Muscle layer of duodenum (tissue), 2 donors: ENCODE measurements at regions not wholly inside any gene's neighbourhood (a gene's known extent, or its start where the extent isn't known, plus 50 kb on each side); places are given as distances from the start of the nearest gene placed in this dataset.

Experiments
- H3K27ac ChIP-seq: one replicate; pipeline ENCODE4 v1.7.0; 2013; ENCODE audit warnings: mild to moderate bottlenecking, low read length
- H3K27me3 ChIP-seq: one replicate; pipeline ENCODE4 v1.7.0; 2013; ENCODE audit warnings: low read depth, mild to moderate bottlenecking, control low read depth, low read length
- H3K36me3 ChIP-seq, 2 donors: one replicate each; pipeline ENCODE4 v1.7.0; 2013; ENCODE audit warnings: low read length in 2 of 2, control low read depth in 1 of 2, mild to moderate bottlenecking in 1 of 2; ENCODE audit not compliant: insufficient read depth in 2 of 2, control insufficient read depth in 1 of 2
- H3K4me1 ChIP-seq, 2 donors: one replicate each; pipeline ENCODE4 v1.7.0; 2013; ENCODE audit warnings: low read length in 2 of 2, mild to moderate bottlenecking in 2 of 2, control low read depth in 1 of 2, moderate library complexity in 1 of 2; ENCODE audit not compliant: insufficient read depth in 2 of 2, control insufficient read depth in 1 of 2
- H3K4me3 ChIP-seq, 2 donors: one replicate each; pipeline ENCODE4 v1.7.0; 2013; ENCODE audit warnings: low read length in 2 of 2, low read depth in 1 of 2, mild to moderate bottlenecking in 1 of 2
- H3K9me3 ChIP-seq, 2 donors: one replicate each; pipeline ENCODE4 v1.7.0; 2013; ENCODE audit warnings: low read length in 2 of 2, control low read depth in 1 of 2, mild to moderate bottlenecking in 1 of 2; ENCODE audit not compliant: control insufficient read depth in 1 of 2
- donor health status: healthy.

- Histone ChIP-seq H3K9me3 (no peaks in the 10 kb centered on the region), H3K36me3 (no peaks in the 10 kb centered on the region), H3K27ac (no peak overlapping the region), H3K27me3 (no peaks in the 10 kb centered on the region), H3K4me3 (no peak overlapping the region), H3K4me1 (no peaks in the 10 kb centered on the region)
Observed at GRCh38 chr10:128657548-128657947, 531.3 kb upstream of the MKI67 start.

DNA sequence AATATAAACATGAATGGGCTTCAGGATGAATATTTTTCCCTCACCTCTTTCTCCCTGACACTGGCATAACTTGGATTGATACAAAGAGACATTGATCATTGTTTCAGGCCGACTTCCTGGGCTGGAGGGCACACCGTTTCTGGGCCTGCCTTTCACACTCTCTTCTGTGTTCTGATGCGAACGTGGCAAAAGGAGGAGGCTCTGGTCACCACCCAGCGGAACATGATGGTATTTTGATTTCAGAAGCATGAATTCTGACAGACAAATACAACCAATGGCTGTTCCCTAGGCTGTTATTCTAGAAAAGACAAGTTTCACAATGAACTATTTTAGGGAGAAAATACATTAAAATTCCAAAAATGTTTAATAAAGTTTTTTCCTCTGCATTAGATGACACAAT, 534.5 kb upstream of the MKI67 start:
- no peaks in the 10 kb centered on the region for H3K4me1 ChIP-seq
- H3K36me3 ChIP-seq: no peaks in the 10 kb centered on the region
- no peak overlapping the region for H3K27ac ChIP-seq
- H3K4me3 ChIP-seq: no peak overlapping the region
- H3K9me3 ChIP-seq: peaks cover 0 to 7% of the 10 kb centered on the region in 2 donors
- no peaks in the 10 kb centered on the region for H3K27me3 ChIP-seq

DNA sequence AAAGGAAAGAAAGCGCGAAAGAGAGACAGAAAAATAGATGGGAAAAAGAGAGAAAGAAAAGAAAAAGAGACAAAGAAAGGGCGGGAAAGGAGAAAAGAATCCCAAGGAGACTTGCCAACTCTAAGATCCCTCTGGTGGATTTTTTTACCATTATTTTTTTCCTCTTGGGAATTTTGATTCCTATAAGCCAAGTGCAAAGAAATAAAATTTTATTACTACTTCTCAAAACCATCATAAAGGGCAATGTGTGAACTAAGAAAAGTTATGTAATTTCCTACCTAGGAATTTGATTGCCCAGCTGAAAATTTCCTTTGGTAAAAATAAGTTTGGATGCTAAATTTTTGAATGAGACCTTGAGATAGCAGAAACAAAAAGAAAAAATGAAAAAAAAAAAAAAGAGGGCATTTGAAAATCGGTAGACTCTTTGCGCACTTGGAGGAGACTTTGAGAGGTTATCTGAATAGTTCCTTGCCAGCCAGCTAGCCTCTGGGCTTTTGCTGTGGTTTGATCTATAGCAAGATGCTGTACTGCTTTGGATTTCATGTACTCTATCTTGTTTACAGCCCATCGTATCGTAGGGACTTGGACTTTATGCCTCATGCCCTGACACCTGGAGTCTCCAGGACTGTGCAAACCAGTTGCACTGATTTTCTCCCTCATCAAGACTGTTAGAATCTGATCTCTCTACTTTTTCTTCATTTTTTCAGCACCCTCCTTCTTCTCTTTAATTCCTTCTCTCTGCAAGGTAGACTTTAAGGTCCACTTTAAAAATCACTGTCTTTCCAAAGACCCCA, 535.4 kb upstream of the MKI67 start:
- H3K4me3 ChIP-seq: no peak overlapping the region
- H3K36me3 ChIP-seq: no peaks in the 10 kb centered on the region
- H3K27me3 ChIP-seq: no peaks in the 10 kb centered on the region
- no peaks in the 10 kb centered on the region for H3K4me1 ChIP-seq
- H3K9me3 ChIP-seq: peaks cover 0 to 7% of the 10 kb centered on the region in 2 donors
- no peak overlapping the region for H3K27ac ChIP-seq

GRCh38 chr10:128662520-128662919, 536.3 kb upstream of the MKI67 start:
- Histone ChIP-seq H3K36me3 (no peaks in the 10 kb centered on the region), H3K4me1 (no peaks in the 10 kb centered on the region), H3K4me3 (no peak overlapping the region), H3K27me3 (no peaks in the 10 kb centered on the region), H3K9me3 (peaks cover 0 to 7% of the 10 kb centered on the region in 2 donors), H3K27ac (no peak overlapping the region)

GRCh38 chr10:128664729-128665128, 538.5 kb upstream of the MKI67 start:
- H3K9me3 ChIP-seq: peaks cover 0 to 7% of the 10 kb centered on the region in 2 donors
- H3K4me1 ChIP-seq: no peaks in the 10 kb centered on the region
- H3K4me3 ChIP-seq: no peak overlapping the region
- H3K36me3 ChIP-seq: no peaks in the 10 kb centered on the region
- H3K27me3 ChIP-seq: no peaks in the 10 kb centered on the region
- H3K27ac ChIP-seq: no peak overlapping the region

DNA sequence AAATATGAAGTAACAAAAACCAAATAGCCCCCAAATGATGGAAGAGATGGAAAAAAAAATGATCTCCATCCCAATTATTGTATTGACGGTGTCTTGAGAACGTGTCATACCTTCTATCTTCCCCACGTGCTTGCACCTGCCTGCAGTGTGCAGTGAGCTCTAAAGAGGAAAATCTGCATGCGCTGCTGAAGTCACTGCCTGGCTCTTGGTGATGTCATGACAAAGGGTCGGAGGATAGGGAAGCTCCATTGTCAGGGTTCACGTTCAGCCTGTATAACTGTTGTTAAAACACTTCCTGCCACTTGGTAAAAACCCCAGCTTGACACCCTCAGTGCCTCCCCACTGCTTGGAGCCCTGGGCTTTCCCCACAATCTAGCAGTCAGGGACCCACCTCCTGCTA, 549.2 kb upstream of the MKI67 start:
- Histone ChIP-seq H3K9me3 (no peaks in the 10 kb centered on the region), H3K27ac (no peak overlapping the region), H3K4me3 (no peak overlapping the region), H3K36me3 (no peaks in the 10 kb centered on the region), H3K4me1 (no peaks in the 10 kb centered on the region), H3K27me3 (no peaks in the 10 kb centered on the region)

DNA sequence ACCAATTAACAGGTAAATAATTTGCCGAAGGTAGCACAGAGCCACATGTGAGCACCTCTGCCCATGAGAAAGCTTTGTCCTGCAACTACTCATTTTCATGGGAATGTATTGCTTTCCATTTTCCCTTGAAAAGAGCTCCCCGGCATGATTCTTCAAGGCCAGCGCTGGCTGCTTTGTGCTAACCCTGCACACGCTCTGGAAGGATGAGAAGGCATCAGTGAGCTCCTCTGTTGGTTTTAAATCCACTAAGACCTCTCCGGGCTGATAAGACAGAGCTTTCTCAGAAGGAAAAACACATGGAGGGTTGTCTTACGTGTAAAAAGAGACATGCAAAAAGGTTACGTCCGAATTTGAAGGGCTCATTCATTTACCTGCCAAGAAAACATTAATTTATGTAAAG, 553.9 kb upstream of the MKI67 start:
- H3K27me3 ChIP-seq: no peaks in the 10 kb centered on the region
- H3K27ac ChIP-seq: no peak overlapping the region
- H3K9me3 ChIP-seq: no peaks in the 10 kb centered on the region
- H3K4me3 ChIP-seq: no peak overlapping the region
- no peaks in the 10 kb centered on the region for H3K36me3 ChIP-seq
- H3K4me1 ChIP-seq: peaks cover 0 to 3% of the 10 kb centered on the region in 2 donors

- Histone ChIP-seq H3K4me1 (peaks cover 0 to 18% of the 10 kb centered on the region in 2 donors), H3K27me3 (no peaks in the 10 kb centered on the region), H3K4me3 (peak overlapping the region in 1 of 2 donors; percentile 3), H3K27ac (no peak overlapping the region), H3K36me3 (no peaks in the 10 kb centered on the region), H3K9me3 (no peaks in the 10 kb centered on the region)
Observed at GRCh38 chr10:128684215-128684614, 558.0 kb upstream of the MKI67 start.

DNA sequence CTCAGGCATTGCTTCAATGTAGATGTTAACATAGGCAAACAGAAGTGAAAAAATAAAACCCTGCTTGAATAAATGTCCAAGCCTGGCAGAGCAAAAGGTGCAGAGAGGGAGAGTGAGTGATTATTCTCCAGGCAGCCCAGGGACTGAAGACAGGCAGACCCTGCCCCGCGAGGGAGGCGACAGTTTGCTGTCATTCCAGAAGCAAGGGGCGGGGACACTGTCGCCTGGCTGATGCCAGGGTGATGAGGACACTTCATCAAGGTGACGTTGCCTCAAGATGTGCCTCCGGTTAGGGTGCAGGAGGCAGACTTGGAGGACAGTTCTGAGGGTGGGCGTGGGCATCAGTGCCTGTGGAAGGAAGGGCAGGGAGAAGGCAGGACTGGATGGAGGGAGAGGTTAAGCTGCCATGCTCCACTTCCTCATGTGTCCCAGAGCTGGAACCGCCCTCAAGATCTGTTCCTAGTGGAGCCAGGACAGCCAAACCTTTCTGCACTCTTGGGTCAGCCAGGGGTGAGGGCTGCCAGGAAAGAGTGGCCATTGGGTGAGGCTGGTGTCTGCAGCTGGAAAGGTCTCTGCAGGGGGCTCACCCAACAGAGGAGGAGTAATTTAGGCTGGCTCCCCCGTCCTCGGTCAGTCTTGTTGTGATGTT, 560.5 kb upstream of the MKI67 start:
- Histone ChIP-seq H3K27me3 (no peaks in the 10 kb centered on the region), H3K36me3 (no peaks in the 10 kb centered on the region), H3K4me1 (peaks cover 0 to 18% of the 10 kb centered on the region in 2 donors)

GRCh38 chr10:128687408-128687807, 561.2 kb upstream of the MKI67 start:
- no peak overlapping the region for H3K4me3 ChIP-seq
- H3K27me3 ChIP-seq: no peaks in the 10 kb centered on the region
- no peaks in the 10 kb centered on the region for H3K9me3 ChIP-seq
- H3K27ac ChIP-seq: no peak overlapping the region
- no peaks in the 10 kb centered on the region for H3K36me3 ChIP-seq
- H3K4me1 ChIP-seq: peaks cover 0 to 18% of the 10 kb centered on the region in 2 donors

More for the DNA sequence above, 560.5 kb upstream of the MKI67 start:
- H3K9me3 ChIP-seq: no peaks in the 10 kb centered on the region
- no peak overlapping the region for H3K27ac ChIP-seq
- H3K4me3 ChIP-seq: no peak overlapping the region

GRCh38 chr10:128687927-128688549, 561.8 kb upstream of the MKI67 start:
- H3K36me3 ChIP-seq: no peaks in the 10 kb centered on the region
- no peak overlapping the region for H3K27ac ChIP-seq
- no peaks in the 10 kb centered on the region for H3K9me3 ChIP-seq
- H3K4me1 ChIP-seq: peaks cover 0 to 18% of the 10 kb centered on the region in 2 donors
- no peak overlapping the region for H3K4me3 ChIP-seq
- H3K27me3 ChIP-seq: no peaks in the 10 kb centered on the region
